ENCODE measurements at regions not wholly inside any gene's neighbourhood (a gene's known extent, or its start where the extent isn't known, plus 50 kb on each side); places are given as distances from the start of the nearest gene placed in this dataset.

GRCh38 chr2:126527836-126528490 is 128.0 kb upstream of the GYPC start:
- DNase-seq (ENCODE audit: low read depth in 2 of 2, low spot score in 1 of 2): peak; percentile 34 to 43

GRCh38 chr2:126531029-126531428 is 124.9 kb upstream of the GYPC start:
- DNase-seq (ENCODE audit: low read depth in 2 of 2, low spot score in 1 of 2): no peak

GRCh38 chr2:126534478-126534877 is 121.5 kb upstream of the GYPC start:
- DNase-seq (ENCODE audit: low read depth in 2 of 2, low spot score in 1 of 2): no peak

GRCh38 chr2:126535408-126535807 is 120.5 kb upstream of the GYPC start:
- no peak for DNase-seq (ENCODE audit: low read depth in 2 of 2, low spot score in 1 of 2)

GRCh38 chr2:126536605-126537200 is 119.3 kb upstream of the GYPC start:
- DNase-seq (ENCODE audit: low read depth in 2 of 2, low spot score in 1 of 2): no peak

- no peak for DNase-seq (ENCODE audit: low read depth in 2 of 2, low spot score in 1 of 2)
These were observed 116.9 kb upstream of the GYPC start for GRCh38 chr2:126539101-126539500.

GRCh38 chr2:126542247-126542646 is 113.7 kb upstream of the GYPC start:
- no peak for DNase-seq (ENCODE audit: low read depth in 2 of 2, low spot score in 1 of 2)

- DNase-seq (ENCODE audit: low read depth in 2 of 2, low spot score in 1 of 2): no peak
These were observed 112.9 kb upstream of the GYPC start for GRCh38 chr2:126543081-126543480.

- no peak for DNase-seq (ENCODE audit: low read depth in 2 of 2, low spot score in 1 of 2)
These were observed 97.9 kb upstream of the GYPC start for GRCh38 chr2:126558029-126558428.

GRCh38 chr2:126568734-126569133 is 87.2 kb upstream of the GYPC start:
- no peak for DNase-seq (ENCODE audit: low read depth in 2 of 2, low spot score in 1 of 2)

GRCh38 chr2:126571403-126571802 is 84.6 kb upstream of the GYPC start:
- no peak for DNase-seq (ENCODE audit: low read depth in 2 of 2, low spot score in 1 of 2)

GRCh38 chr2:126575631-126576030 is 80.3 kb upstream of the GYPC start:
- no peak for DNase-seq (ENCODE audit: low read depth in 2 of 2, low spot score in 1 of 2)

- no peak for DNase-seq (ENCODE audit: low read depth in 2 of 2, low spot score in 1 of 2)
These were observed 76.1 kb upstream of the GYPC start for GRCh38 chr2:126579868-126580267.

- DNase-seq (ENCODE audit: low read depth in 2 of 2, low spot score in 1 of 2): no peak
These were observed 69.6 kb upstream of the GYPC start for GRCh38 chr2:126586317-126586716.

GRCh38 chr2:126599062-126599461 is 56.9 kb upstream of the GYPC start:
- no peak for DNase-seq (ENCODE audit: low read depth in 2 of 2, low spot score in 1 of 2)

GRCh38 chr2:126600742-126601141 is 55.2 kb upstream of the GYPC start:
- DNase-seq (ENCODE audit: low read depth in 2 of 2, low spot score in 1 of 2): no peak

- no peak for DNase-seq (ENCODE audit: low read depth in 2 of 2, low spot score in 1 of 2)
These were observed 53.6 kb upstream of the GYPC start for GRCh38 chr2:126602334-126602733.
